Fibroblast of lung (primary cell): ENCODE measurements at regions not wholly inside any gene's neighbourhood (a gene's known extent, or its start where the extent isn't known, plus 50 kb on each side); places are given as distances from the start of the nearest gene placed in this dataset.

Experiments
- DNase-seq, 2 donors: peaks; one replicate each; pipeline versions ENCODE4 v3.0.0 to v3.0.0-alpha.2; 2010; ENCODE audit warnings: low read depth in 2 of 2
- H2AFZ ChIP-seq: 2 replicates; pipeline ENCODE4 v1.5.1; 2012; ENCODE audit warnings: low read length, control low read depth, inconsistent platforms
- H3K27ac ChIP-seq: 2 replicates; pipeline ENCODE4 v1.5.1; 2011; ENCODE audit warnings: low read length, control low read depth; ENCODE audit not compliant: insufficient read depth
- H3K27me3 ChIP-seq: 2 replicates; pipeline ENCODE4 v1.5.1; 2011; ENCODE audit warnings: mild to moderate bottlenecking, low read length; ENCODE audit not compliant: control insufficient read depth, insufficient read depth
- H3K36me3 ChIP-seq: 2 replicates; pipeline ENCODE4 v1.5.1; 2011; ENCODE audit warnings: low read length; ENCODE audit not compliant: control insufficient read depth, insufficient read depth
- H3K4me1 ChIP-seq: 2 replicates; pipeline ENCODE4 v1.5.1; 2011; ENCODE audit warnings: low read length; ENCODE audit not compliant: control insufficient read depth, insufficient read depth; ENCODE audit errors: extremely low read depth
- H3K4me2 ChIP-seq: 2 replicates; pipeline ENCODE4 v1.5.1; 2011; ENCODE audit warnings: low read length, control low read depth; ENCODE audit not compliant: insufficient read depth; ENCODE audit errors: extremely low read depth
- H3K4me3 ChIP-seq, 4 experiments: fragments of 200-600 bp in 1 of 4; sonication (generic) in 1 of 4; replicated peaks in 1 of 4; 2 replicates each; pipeline ENCODE4 v1.5.1; 2011 to 2016; ENCODE audit warnings: low read length in 4 of 4, low read depth in 3 of 4, mild to moderate bottlenecking in 3 of 4, control low read depth in 2 of 4, inconsistent platforms in 1 of 4, mixed read lengths in 1 of 4; ENCODE audit not compliant: insufficient read depth in 1 of 4; ENCODE audit errors: control extremely low read depth in 1 of 4
- H3K79me2 ChIP-seq: 2 replicates; pipeline ENCODE4 v1.5.1; 2012; ENCODE audit warnings: mild to moderate bottlenecking, low read length, inconsistent platforms; ENCODE audit not compliant: control insufficient read depth, insufficient read depth
- H3K9ac ChIP-seq: 2 replicates; pipeline ENCODE4 v1.5.1; 2011; ENCODE audit warnings: mild to moderate bottlenecking, low read length, control low read depth; ENCODE audit not compliant: insufficient read depth
- H3K9me3 ChIP-seq: 2 replicates; pipeline ENCODE4 v1.5.1; 2012; ENCODE audit warnings: low read depth, low read length; ENCODE audit not compliant: control insufficient read depth, insufficient read depth
- H4K20me1 ChIP-seq: 2 replicates; pipeline ENCODE4 v1.5.1; 2011; ENCODE audit warnings: low read length; ENCODE audit not compliant: control insufficient read depth, insufficient read depth; ENCODE audit errors: extremely low read depth
- EZH2 ChIP-seq: IDR thresholded peaks from 2 replicates; pipeline ENCODE4 v1.5.1; 2012; ENCODE audit warnings: low read length, control low read depth, mild to moderate bottlenecking; ENCODE audit errors: missing control alignments
- TF ChIP-seq, protein P1 (sequence below), 2 donors: IDR thresholded peaks in 1 of 2; conservative IDR thresholded peaks in 1 of 2; 1 replicate in 1 of 2; 2 replicates in 1 of 2; pipeline ENCODE4 v1.5.1; 2011 to 2012; ENCODE audit warnings: low read length in 2 of 2, control low read depth in 1 of 2, inconsistent platforms in 1 of 2, low read depth in 1 of 2, mild to moderate bottlenecking in 1 of 2

- Histone ChIP-seq H3K36me3 (no peaks in the 10 kb centered on the region), H3K4me1 (no peaks in the 10 kb centered on the region), H3K9me3 (no peaks in the 10 kb centered on the region), H4K20me1 (no peaks in the 10 kb centered on the region), H2AFZ (peak overlapping the region; percentile 6), H3K79me2 (no peaks in the 10 kb centered on the region), H3K4me2 (peak overlapping the region; percentile 41), H3K9ac (no peak overlapping the region), H3K27ac (no peak overlapping the region), H3K4me3 (peak overlapping the region in 1 of 4 experiments; percentile 20), H3K27me3 (no peaks in the 10 kb centered on the region)
- TF ChIP-seq, protein P1, sequence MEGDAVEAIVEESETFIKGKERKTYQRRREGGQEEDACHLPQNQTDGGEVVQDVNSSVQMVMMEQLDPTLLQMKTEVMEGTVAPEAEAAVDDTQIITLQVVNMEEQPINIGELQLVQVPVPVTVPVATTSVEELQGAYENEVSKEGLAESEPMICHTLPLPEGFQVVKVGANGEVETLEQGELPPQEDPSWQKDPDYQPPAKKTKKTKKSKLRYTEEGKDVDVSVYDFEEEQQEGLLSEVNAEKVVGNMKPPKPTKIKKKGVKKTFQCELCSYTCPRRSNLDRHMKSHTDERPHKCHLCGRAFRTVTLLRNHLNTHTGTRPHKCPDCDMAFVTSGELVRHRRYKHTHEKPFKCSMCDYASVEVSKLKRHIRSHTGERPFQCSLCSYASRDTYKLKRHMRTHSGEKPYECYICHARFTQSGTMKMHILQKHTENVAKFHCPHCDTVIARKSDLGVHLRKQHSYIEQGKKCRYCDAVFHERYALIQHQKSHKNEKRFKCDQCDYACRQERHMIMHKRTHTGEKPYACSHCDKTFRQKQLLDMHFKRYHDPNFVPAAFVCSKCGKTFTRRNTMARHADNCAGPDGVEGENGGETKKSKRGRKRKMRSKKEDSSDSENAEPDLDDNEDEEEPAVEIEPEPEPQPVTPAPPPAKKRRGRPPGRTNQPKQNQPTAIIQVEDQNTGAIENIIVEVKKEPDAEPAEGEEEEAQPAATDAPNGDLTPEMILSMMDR (conservative IDR thresholded peaks at IDR 0.05 in 1 of 2, IDR thresholded peaks at IDR 0.05 in 1 of 2; ENCODE audit: low read depth in 1 of 2, low read length in 2 of 2): no peak
- no peak for TF ChIP-seq EZH2
- peak in 1 of 2 donors; percentile 46 for DNase-seq
Measured at GRCh38 chr3:63762934-63763550, 56.1 kb upstream of the C3orf49 start.

DNA sequence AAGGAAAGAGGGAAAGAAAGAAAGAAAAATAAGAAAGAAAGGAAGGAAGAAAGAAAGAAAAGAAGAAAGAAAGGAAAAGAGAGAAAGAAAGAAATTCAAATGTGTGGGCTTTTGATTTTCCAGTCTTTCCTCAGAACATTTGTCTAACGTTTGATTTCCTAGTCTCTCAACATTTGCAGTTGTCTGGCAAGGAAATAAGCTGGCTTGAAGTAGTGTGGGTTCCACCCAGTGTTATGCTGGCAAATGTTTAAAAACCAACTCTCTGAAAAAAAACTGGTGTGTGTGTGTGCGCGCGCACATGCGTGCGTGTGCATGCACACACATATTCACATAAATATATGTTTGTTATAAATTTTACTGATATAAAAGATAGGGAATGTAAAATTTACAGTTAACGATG is 54.6 kb upstream of the C3orf49 start:
- H3K4me3 ChIP-seq: no peak overlapping the region
- TF ChIP-seq, protein P1 (conservative IDR thresholded peaks at IDR 0.05 in 1 of 2, IDR thresholded peaks at IDR 0.05 in 1 of 2; ENCODE audit: low read depth in 1 of 2, low read length in 2 of 2): no peak
- TF ChIP-seq EZH2: no peak
- H2AFZ ChIP-seq: no peak overlapping the region
- no peaks in the 10 kb centered on the region for H3K79me2 ChIP-seq
- no peaks in the 10 kb centered on the region for H3K4me1 ChIP-seq
- no peaks in the 10 kb centered on the region for H4K20me1 ChIP-seq
- H3K36me3 ChIP-seq: no peaks in the 10 kb centered on the region
- no peak overlapping the region for H3K9ac ChIP-seq
- no peak overlapping the region for H3K4me2 ChIP-seq
- no peak for DNase-seq
- H3K27me3 ChIP-seq: no peaks in the 10 kb centered on the region
- H3K9me3 ChIP-seq: no peaks in the 10 kb centered on the region
- H3K27ac ChIP-seq: no peak overlapping the region

DNA sequence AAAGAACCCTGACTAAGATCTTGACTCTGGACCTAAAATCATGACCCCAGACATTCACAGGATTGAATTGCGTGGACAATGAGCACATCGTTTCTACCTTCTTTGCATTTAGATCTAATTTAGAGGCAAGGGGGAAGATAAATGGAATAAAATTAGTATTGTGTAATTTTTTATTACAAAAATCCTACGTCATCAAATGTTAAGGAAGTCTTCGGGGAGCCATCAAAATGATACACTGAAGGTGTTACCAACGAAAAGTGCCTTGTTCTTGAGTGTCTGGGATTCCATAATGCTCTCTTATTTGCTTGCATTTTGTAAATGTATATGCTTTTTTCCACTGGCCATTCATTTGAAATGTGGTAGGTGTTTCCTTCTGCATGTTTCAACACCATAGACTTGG is 52.8 kb upstream of the C3orf49 start:
- H3K4me1 ChIP-seq: no peaks in the 10 kb centered on the region
- H3K27ac ChIP-seq: no peak overlapping the region
- H3K36me3 ChIP-seq: no peaks in the 10 kb centered on the region
- H2AFZ ChIP-seq: no peak overlapping the region
- H4K20me1 ChIP-seq: no peaks in the 10 kb centered on the region
- H3K9ac ChIP-seq: no peak overlapping the region
- no peak overlapping the region for H3K4me2 ChIP-seq
- H3K4me3 ChIP-seq: no peak overlapping the region
- TF ChIP-seq, protein P1 (conservative IDR thresholded peaks at IDR 0.05 in 1 of 2, IDR thresholded peaks at IDR 0.05 in 1 of 2; ENCODE audit: low read depth in 1 of 2, low read length in 2 of 2): no peak
- TF ChIP-seq EZH2: no peak
- no peaks in the 10 kb centered on the region for H3K27me3 ChIP-seq
- H3K9me3 ChIP-seq: no peaks in the 10 kb centered on the region
- no peak for DNase-seq
- H3K79me2 ChIP-seq: no peaks in the 10 kb centered on the region
